ENCODE measurements at regions not wholly inside any gene's neighbourhood (a gene's known extent, or its start where the extent isn't known, plus 50 kb on each side); places are given as distances from the start of the nearest gene placed in this dataset.

- DNase-seq: no peak
These were observed 239.3 kb downstream of the GRIA2 start for GRCh38 chr4:157459785-157460184.

GRCh38 chr4:157447195-157447594, 226.7 kb downstream of the GRIA2 start:
- DNase-seq: no peak

GRCh38 chr4:157444014-157444413, 223.5 kb downstream of the GRIA2 start:
- no peak for DNase-seq

GRCh38 chr4:157443537-157443936, 223.0 kb downstream of the GRIA2 start:
- no peak for DNase-seq

DNA sequence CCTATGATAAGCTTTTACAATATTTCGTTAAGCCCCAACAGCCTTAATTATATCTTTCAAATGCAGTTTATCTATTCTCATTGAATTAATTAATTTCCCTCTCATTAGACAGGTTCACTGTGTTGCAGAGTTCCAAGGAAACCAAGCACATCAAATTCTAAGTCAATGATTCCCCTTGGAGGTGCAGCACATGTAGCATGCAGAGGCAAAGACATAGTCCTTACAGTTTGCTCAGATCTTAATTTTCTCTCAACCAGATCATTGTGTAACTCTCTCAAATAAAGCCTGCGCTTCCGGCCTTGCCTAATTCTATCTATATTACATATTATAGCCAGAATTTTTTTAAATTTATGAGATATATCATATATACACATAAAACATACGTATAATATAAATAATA, 205.4 kb downstream of the GRIA2 start:
- DNase-seq: no peak

GRCh38 chr4:157423526-157424020, 203.0 kb downstream of the GRIA2 start:
- DNase-seq: no peak

GRCh38 chr4:157421365-157421764, 200.8 kb downstream of the GRIA2 start:
- no peak for DNase-seq

Data from activated naive CD4-positive, alpha-beta T cell treated with Interleukin-2 at 50 U/mL for 16 hours (primary cell).